Stimulated activated CD8-positive, alpha-beta memory T cell treated with anti-CD3 and anti-CD28 coated beads, Interleukin-15, amount 100 ng/mL, for 4 hours (primary cell): ENCODE measurements at regions not wholly inside any gene's neighbourhood (a gene's known extent, or its start where the extent isn't known, plus 50 kb on each side); places are given as distances from the start of the nearest gene placed in this dataset.

Experiments used
- DNase-seq, 2 donors: peaks; one replicate each; pipeline ENCODE4 v3.0.0-alpha.2; 2020; ENCODE audit warnings: low read depth in 2 of 2

GRCh38 chr4:18398661-18399060 lies 377.1 kb upstream of the LCORL start:
- no peak for DNase-seq

GRCh38 chr4:18397681-18398390 lies 376.3 kb upstream of the LCORL start:
- no peak for DNase-seq

DNA sequence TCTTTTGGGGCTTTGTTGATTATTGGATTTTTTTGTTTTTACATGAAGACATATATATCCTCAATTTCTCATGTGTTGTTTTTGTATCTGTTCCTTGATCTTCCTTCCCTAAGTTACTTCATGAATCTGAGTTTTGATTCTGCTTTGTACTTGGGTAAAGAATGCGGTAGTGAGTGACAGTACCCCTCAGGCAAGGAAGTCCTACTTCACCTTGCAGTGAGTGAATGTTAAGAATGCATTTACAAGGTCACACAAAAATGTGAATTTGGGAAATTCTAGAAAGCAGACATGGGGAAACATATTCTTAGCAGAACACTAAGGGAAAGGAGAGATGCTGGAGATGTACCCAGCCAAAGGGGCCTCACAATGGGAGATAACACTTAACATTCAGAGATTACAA lies 373.1 kb upstream of the LCORL start:
- no peak for DNase-seq

- no peak for DNase-seq
Measured at GRCh38 chr4:18391354-18391728, 369.8 kb upstream of the LCORL start.

- DNase-seq = no peak
Measured at GRCh38 chr4:18390655-18391353, 369.2 kb upstream of the LCORL start.

DNA sequence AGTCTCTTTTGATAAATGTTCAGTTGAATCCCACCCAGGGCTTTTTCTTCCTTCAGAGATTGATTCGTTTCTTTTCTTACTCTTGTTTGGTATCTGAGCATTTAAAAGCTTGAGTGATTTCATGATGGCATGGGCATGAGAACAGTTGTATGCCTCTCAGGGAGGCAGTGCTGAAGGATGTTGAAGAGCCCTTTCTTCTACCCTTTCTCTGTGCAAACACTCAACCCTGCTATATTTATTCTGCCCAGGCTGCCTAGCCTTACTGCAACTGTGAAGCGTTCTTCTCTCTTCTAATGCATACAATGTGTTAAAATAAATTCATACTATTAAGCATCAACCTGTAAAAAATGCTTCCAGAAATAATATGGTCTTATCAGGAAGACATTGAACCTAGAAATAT lies 367.6 kb upstream of the LCORL start:
- no peak for DNase-seq

- no peak for DNase-seq
Measured at GRCh38 chr4:18388039-18388438, 366.5 kb upstream of the LCORL start.

DNA sequence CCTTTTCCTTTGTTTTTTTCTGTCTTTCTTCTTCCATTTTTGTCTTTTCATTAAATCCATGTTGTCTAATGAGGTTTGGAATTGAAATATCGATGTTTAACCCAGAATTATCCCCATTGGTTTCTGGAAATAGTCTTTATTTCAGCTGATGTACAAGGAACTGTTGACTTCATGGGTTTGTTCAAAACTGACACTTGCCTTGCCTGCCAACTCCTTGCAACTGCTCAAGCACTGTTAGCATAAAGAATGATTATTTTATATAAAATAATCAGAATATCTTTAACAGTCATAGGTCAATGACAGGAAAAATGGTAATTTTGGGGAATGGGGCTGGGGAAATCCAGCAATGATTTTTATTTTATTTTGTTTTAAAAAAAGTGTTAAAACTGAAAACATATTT lies 359.6 kb upstream of the LCORL start:
- no peak for DNase-seq

DNA sequence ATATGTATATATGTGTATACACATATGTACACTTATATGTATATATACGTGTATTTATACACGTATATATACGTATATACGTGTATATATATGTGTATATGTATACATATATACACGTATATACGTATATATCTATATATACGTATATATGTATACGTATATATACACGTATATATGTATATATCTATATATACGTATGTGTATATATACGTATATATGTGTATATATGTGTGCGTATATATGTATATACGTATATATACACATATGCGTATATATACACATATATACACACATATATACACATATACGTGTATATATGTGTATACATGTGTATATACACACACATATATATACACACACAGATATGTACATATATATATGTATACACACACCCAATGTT lies 348.0 kb upstream of the LCORL start:
- DNase-seq = no peak

DNA sequence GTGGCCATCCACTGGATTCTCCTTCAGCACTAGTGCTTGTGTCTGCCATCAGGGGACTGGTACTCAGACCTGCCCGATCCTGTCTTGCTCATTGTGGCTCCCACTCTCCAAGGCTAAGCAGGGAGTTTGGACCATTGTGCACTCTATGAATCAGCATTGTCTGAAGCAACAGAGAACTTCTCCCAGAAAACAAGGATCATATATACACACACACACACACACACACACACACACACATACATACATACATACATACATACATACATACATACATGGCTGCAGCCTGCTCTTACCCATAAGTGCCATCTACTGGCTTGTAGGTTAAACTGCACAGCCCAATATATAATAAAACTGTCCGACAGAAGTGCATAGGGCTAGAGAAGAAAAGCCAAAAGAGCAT lies 345.3 kb upstream of the LCORL start:
- DNase-seq = no peak

DNA sequence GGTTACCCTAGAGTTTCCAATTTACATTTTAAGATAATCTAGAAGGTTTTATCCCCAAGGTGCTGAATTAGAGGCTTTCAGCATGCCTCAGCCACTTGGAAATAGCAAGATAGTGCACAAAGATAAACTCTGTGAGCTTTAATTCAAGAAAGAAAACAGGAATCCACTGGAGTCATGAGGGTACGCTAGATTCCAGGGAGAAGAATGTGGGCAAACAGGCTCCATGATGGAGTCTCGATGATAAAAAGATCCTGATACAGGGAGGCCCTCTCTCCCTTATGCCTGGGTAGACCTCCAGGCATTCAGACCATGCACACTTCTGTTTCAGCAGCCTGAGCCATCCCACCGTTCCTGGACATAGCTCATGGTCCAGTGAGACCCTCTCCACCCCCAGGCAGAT lies 344.6 kb upstream of the LCORL start:
- DNase-seq = no peak

DNA sequence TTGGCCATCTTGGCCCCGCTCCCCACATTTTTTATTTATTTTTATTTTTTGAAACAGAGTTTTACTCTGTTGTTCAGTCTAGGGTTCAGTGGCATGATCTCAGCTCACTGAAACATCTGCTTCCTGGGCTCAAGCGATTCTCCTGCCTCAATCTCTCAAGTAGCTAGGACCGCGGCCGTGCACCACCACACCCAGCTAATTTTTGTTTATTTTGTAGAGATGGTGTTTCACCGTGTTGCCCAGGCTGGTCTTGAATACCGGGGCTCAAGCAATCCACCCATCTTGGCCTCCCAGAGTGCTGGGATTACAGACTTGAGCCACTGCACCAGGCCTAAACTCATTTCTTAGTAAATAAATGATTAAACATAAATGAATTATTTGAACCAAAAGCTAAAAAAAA lies 322.0 kb upstream of the LCORL start:
- no peak for DNase-seq

DNA sequence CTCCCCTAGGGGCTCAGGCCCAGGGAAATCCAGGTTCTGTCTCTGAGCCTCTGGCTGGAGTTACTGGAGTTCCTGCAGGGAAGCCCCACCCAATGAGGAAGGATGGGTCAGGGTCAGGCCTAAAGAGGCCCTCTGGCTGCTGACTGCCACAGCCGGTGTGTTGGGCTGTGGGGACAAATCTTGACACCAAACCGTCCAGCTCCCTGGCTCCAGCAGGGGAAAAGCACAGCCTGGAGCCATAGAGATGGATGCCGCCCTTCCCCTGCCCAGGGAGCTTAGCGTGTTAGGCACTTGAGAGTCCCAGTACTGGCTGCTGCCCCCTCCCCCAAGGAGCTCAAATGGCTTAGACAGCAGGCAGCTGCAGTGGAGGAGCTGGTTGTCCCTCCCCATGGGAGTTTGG lies 321.3 kb upstream of the LCORL start:
- no peak for DNase-seq

- no peak for DNase-seq
Measured at GRCh38 chr4:18321956-18322530, 300.5 kb upstream of the LCORL start.

DNA sequence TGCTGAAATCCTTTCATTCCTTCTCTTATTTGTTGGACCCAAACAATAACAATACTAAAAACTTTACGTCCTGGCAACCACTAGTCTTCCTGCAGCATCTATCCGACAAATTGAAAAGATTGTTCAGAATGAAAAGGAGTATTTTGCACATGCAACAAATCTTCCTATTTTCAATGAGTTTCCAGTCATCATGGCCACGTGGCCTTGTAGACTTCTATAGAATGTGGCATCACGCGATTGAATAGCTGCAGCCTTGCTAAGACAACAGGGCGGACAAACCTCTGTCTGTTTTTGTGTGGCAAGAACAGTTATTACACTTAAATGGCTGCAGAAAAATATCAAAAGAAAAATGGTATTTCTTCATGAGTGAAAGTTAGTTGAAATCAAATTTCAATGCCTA lies 297.9 kb upstream of the LCORL start:
- no peak for DNase-seq

GRCh38 chr4:18318682-18319388 lies 297.3 kb upstream of the LCORL start:
- DNase-seq = no peak

DNA sequence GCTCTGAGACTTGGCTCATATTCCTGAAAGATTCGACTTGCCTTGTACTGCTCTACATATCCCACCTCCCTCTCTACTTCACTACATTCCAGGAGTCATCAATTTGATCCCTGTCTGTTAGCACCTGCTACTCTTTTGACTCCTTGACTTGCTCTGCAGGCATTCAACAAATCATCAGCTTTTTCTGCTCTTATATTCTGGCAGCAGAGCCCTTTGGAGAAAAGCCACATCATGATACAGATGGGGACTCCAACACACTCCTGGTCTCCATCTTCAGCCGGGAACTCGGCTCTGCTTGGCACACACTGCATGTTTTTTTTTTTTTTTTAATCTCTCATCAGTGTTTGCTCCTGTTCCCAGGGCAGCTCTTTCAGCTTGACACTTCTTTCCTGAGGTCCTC lies 293.2 kb upstream of the LCORL start:
- no peak for DNase-seq

- no peak for DNase-seq
Measured at GRCh38 chr4:18297684-18298083, 276.1 kb upstream of the LCORL start.

DNA sequence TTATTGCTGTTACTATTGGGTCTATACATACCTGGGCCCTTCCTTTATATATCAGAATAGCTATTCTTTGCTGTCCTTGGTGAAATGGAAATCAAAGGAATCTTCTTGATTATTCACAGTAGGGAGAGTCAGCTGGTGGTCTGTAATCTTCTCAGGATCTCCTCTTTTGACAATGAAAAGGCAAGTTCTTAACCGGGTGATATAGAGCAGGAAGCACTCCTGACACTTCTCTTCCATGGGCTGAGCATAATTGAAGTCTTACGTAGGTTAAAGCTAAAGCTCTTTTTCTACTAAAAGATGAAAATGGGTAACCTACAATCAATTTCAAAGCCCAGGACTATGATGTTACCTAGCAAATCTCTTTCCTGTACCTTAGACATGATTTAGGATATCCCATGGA lies 274.9 kb upstream of the LCORL start:
- no peak for DNase-seq

DNA sequence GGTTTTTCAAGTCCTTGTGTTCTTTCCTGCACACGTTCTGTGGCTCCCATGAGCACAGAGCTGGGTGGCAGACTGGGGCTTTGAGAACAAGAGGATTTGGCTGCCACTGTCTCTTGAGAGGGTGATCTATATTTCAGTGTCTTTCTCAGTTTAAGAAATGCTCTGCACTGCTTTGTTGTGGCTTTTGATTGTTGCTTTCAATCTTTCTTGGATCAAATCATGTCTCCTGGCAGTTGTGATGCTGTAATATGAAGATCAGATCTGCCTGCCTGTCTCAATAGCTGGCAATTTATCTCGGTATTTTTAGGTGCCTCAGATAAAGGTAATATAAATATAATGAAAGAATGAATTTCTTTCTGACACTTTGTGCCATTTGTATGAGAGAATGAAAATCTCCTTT lies 273.3 kb upstream of the LCORL start:
- no peak for DNase-seq

DNA sequence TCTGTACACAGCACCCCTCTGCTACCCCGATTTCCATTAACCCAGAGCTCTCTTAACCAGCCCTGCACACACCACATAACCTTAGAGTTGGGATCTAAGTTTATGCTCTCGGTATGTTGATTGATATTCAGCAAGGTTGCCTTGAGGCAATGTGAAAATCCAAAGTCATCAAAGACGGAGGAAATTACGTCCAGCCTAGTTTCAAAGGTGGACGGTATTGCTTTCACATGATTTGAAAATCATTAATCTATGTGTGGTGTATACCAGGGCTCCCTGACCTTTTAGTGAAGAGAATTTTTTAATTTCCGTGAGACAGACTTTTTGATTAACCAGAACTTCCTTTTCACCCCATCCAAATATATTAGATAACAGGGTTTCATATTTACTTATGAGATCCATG lies 272.5 kb upstream of the LCORL start:
- DNase-seq = no peak

GRCh38 chr4:18292411-18292810 lies 270.9 kb upstream of the LCORL start:
- DNase-seq = no peak

GRCh38 chr4:18291981-18292380 lies 270.4 kb upstream of the LCORL start:
- no peak for DNase-seq
